H1 (cell line): ENCODE measurements at regions not wholly inside any gene's neighbourhood (a gene's known extent, or its start where the extent isn't known, plus 50 kb on each side); places are given as distances from the start of the nearest gene placed in this dataset.

Experiments
- CTCF ChIA-PET: fragments of 300-600 bp; sonication (Branson Sonifier 250); formaldehyde crosslinking; loops from one replicate; lab custom pipeline; 2021; ENCODE audit not compliant: partially characterized antibody; lab: Charles Lee
- POLR2A ChIA-PET: fragments of 300-600 bp; sonication (Branson Sonifier 250); formaldehyde crosslinking; loops from one replicate; lab custom pipeline; 2021; ENCODE audit warnings: inconsistent platforms; ENCODE audit not compliant: partially characterized antibody; lab: Charles Lee
- DNase-seq, 2 experiments: peaks; one replicate each; pipeline versions ENCODE4 v3.0.0 to v3.0.0-alpha.2; 2010 to 2022; ENCODE audit warnings: low spot score in 2 of 2, low read depth in 1 of 2, mixed read lengths in 1 of 2
- FAIRE-seq: peaks from 2 replicates; lab custom pipeline; 2011; peaks lifted over from hg19 to GRCh38; lab: Jason Lieb, UNC
- H2AFZ ChIP-seq: 2 replicates; pipeline ENCODE4 v1.8.1; 2012; ENCODE audit warnings: low read length, inconsistent platforms
- H2AK5ac ChIP-seq: 2 replicates; pipeline ENCODE4 v1.6.1; 2013; ENCODE audit warnings: low read depth, low read length
- H2BK120ac ChIP-seq: replicated peaks from 2 replicates; pipeline ENCODE3; 2013; ENCODE audit warnings: low read depth, low read length, inconsistent platforms
- H2BK12ac ChIP-seq: 2 replicates; pipeline ENCODE4 v1.6.1; 2013; ENCODE audit warnings: low read depth, low read length
- H2BK15ac ChIP-seq: 2 replicates; pipeline ENCODE4 v1.6.1; 2013; ENCODE audit warnings: low read length
- H2BK20ac ChIP-seq: 2 replicates; pipeline ENCODE4 v1.6.1; 2013; ENCODE audit warnings: low read length
- H2BK5ac ChIP-seq: 2 replicates; pipeline ENCODE4 v1.6.1; 2013; ENCODE audit warnings: low read depth, low read length
- H3K14ac ChIP-seq: 2 replicates; pipeline ENCODE4 v1.6.1; 2013; ENCODE audit warnings: inconsistent platforms; ENCODE audit not compliant: insufficient read length
- H3K18ac ChIP-seq: 2 replicates; pipeline ENCODE4 v1.6.1; 2013; ENCODE audit warnings: low read length; ENCODE audit errors: extremely low read depth
- H3K23ac ChIP-seq: 2 replicates; pipeline ENCODE4 v1.6.1; 2013; ENCODE audit warnings: inconsistent platforms; ENCODE audit not compliant: insufficient read length
- H3K23me2 ChIP-seq: 2 replicates; pipeline ENCODE4 v1.6.1; 2013; ENCODE audit warnings: low read depth, low read length
- H3K27ac ChIP-seq: 2 replicates; pipeline ENCODE4 v1.6.1; 2011; ENCODE audit warnings: low read depth, low read length, inconsistent platforms
- H3K27me3 ChIP-seq, 4 experiments: replicated peaks in 1 of 4; 1 replicate in 1 of 4; 2 replicates in 3 of 4; pipeline versions ENCODE4 v1.6.1 to v1.8.1; 2011 to 2013; ENCODE audit warnings: low read length in 3 of 4, mild to moderate bottlenecking in 3 of 4, inconsistent platforms in 2 of 4, mixed read lengths in 2 of 4, moderate library complexity in 1 of 4; ENCODE audit not compliant: control insufficient read depth in 3 of 4, insufficient read depth in 3 of 4; ENCODE audit errors: extremely low read depth in 1 of 4
- H3K36me3 ChIP-seq, 4 experiments: 2 replicates each; pipeline versions ENCODE4 v1.6.1 to v1.8.1; 2011 to 2013; ENCODE audit warnings: mild to moderate bottlenecking in 4 of 4, low read length in 3 of 4, moderate library complexity in 2 of 4, control low read depth in 1 of 4, inconsistent platforms in 1 of 4; ENCODE audit not compliant: insufficient read depth in 4 of 4, control insufficient read depth in 2 of 4
- H3K4ac ChIP-seq: replicated peaks from 2 replicates; pipeline ENCODE3; 2013; ENCODE audit warnings: low read length, low read depth, mixed read lengths, inconsistent platforms; ENCODE audit not compliant: insufficient read length
- H3K4me1 ChIP-seq, 4 experiments: replicated peaks in 1 of 4; 1 replicate in 1 of 4; 2 replicates in 3 of 4; pipeline versions ENCODE4 v1.6.1 to v1.8.1; 2011 to 2013; ENCODE audit warnings: low read length in 3 of 4, inconsistent platforms in 2 of 4, mixed read lengths in 1 of 4; ENCODE audit not compliant: insufficient read depth in 4 of 4, control insufficient read depth in 3 of 4
- H3K4me2 ChIP-seq, 2 experiments: 2 replicates each; pipeline versions ENCODE4 v1.6.1 to v1.8.1; 2011 to 2013; ENCODE audit warnings: low read depth in 2 of 2, low read length in 2 of 2, control low read depth in 1 of 2, inconsistent platforms in 1 of 2, mild to moderate bottlenecking in 1 of 2; ENCODE audit not compliant: insufficient read depth in 1 of 2
- H3K4me3 ChIP-seq, 4 experiments: fragments of 200-600, 300-600 bp in 1 of 4; sonication (generic), shearing (Covaris generic), sonication (Bioruptor Twin) in 1 of 4; 2 replicates each; pipeline versions ENCODE4 v1.5.1 to v1.8.1; 2011 to 2016; ENCODE audit warnings: low read length in 4 of 4, low read depth in 3 of 4, control low read depth in 2 of 4, inconsistent platforms in 2 of 4, mild to moderate bottlenecking in 2 of 4, mixed read lengths in 1 of 4, moderate library complexity in 1 of 4; ENCODE audit not compliant: insufficient read depth in 2 of 4; ENCODE audit errors: extremely low read depth in 1 of 4
- H3K56ac ChIP-seq: replicated peaks from 2 replicates; pipeline ENCODE3; 2013; ENCODE audit warnings: low read depth, mild to moderate bottlenecking, mixed read lengths, low read length, inconsistent platforms; ENCODE audit not compliant: insufficient read length
- H3K79me1 ChIP-seq: 2 replicates; pipeline ENCODE4 v1.6.1; 2013; ENCODE audit warnings: low read depth, low read length, control low read depth
- H3K79me2 ChIP-seq, 2 experiments: 2 replicates each; pipeline versions ENCODE4 v1.6.1 to v1.8.1; 2012 to 2013; ENCODE audit warnings: low read length in 2 of 2, mild to moderate bottlenecking in 2 of 2, inconsistent platforms in 1 of 2; ENCODE audit not compliant: insufficient read depth in 2 of 2, control insufficient read depth in 1 of 2
- H3K9ac ChIP-seq, 4 experiments: replicated peaks in 1 of 4; 1 replicate in 1 of 4; 2 replicates in 3 of 4; pipeline versions ENCODE4 v1.6.1 to v1.8.1; 2011 to 2013; ENCODE audit warnings: low read depth in 3 of 4, low read length in 3 of 4, control low read depth in 2 of 4, mild to moderate bottlenecking in 2 of 4, moderate library complexity in 2 of 4, inconsistent platforms in 1 of 4; ENCODE audit errors: extremely low read depth in 1 of 4
- H3K9me3 ChIP-seq, 2 experiments: 2 replicates each; pipeline versions ENCODE4 v1.6.1 to v1.8.1; 2012 to 2013; ENCODE audit warnings: mild to moderate bottlenecking in 2 of 2, moderate library complexity in 2 of 2, control low read depth in 1 of 2, inconsistent platforms in 1 of 2, low read depth in 1 of 2, low read length in 1 of 2, mixed read lengths in 1 of 2; ENCODE audit not compliant: insufficient read depth in 2 of 2
- H4K20me1 ChIP-seq, 2 experiments: replicated peaks in 1 of 2; 2 replicates each; pipeline versions ENCODE3 to v1.8.1; 2011 to 2013; ENCODE audit warnings: inconsistent platforms in 2 of 2, low read length in 2 of 2, mild to moderate bottlenecking in 1 of 2; ENCODE audit not compliant: insufficient read depth in 2 of 2, control insufficient read depth in 1 of 2
- H4K5ac ChIP-seq: 2 replicates; pipeline ENCODE4 v1.6.1; 2013; ENCODE audit warnings: low read length, low read depth, mixed read lengths, inconsistent platforms; ENCODE audit not compliant: insufficient read length
- H4K8ac ChIP-seq: 2 replicates; pipeline ENCODE4 v1.8.0; 2013; ENCODE audit warnings: mild to moderate bottlenecking, moderate library complexity, low read length, inconsistent platforms; ENCODE audit not compliant: insufficient read depth; ENCODE audit errors: extremely low read depth
- H4K91ac ChIP-seq: replicated peaks from 2 replicates; pipeline ENCODE3; 2013; ENCODE audit warnings: low read length, mixed read lengths, inconsistent platforms; ENCODE audit not compliant: insufficient read length
- CEBPB ChIP-seq: IDR thresholded peaks from 2 replicates; pipeline ENCODE4 v1.6.1; 2012; ENCODE audit warnings: low read depth, low read length
- CREB1 ChIP-seq: IDR thresholded peaks from 2 replicates; pipeline ENCODE4 v1.6.1; 2012; ENCODE audit warnings: inconsistent platforms
- EP300 ChIP-seq, 2 experiments: IDR thresholded peaks; 1 replicate in 1 of 2; 2 replicates in 1 of 2; pipeline ENCODE4 v1.6.1; 2011 to 2012; ENCODE audit warnings: low read depth in 2 of 2, low read length in 2 of 2, mild to moderate bottlenecking in 2 of 2, borderline replicate concordance in 1 of 2, inconsistent platforms in 1 of 2, moderate library complexity in 1 of 2
- FOSL1 ChIP-seq: IDR thresholded peaks from 2 replicates; pipeline ENCODE4 v1.6.1; 2011; ENCODE audit warnings: mild to moderate bottlenecking, low read depth, low read length, moderate library complexity; ENCODE audit not compliant: insufficient read depth
- GABPA ChIP-seq: IDR thresholded peaks from 2 replicates; pipeline ENCODE4 v1.6.1; 2011; ENCODE audit warnings: mild to moderate bottlenecking, low read length, moderate library complexity, borderline replicate concordance; ENCODE audit not compliant: insufficient read depth
- KDM4A ChIP-seq: IDR thresholded peaks from one replicate; pipeline ENCODE4 v1.7.1; 2012; ENCODE audit warnings: low read depth, mild to moderate bottlenecking, moderate library complexity, low read length, inconsistent platforms; ENCODE audit not compliant: severe bottlenecking
- POLR2AphosphoS5 ChIP-seq: IDR thresholded peaks from 2 replicates; pipeline ENCODE4 v1.6.1; 2011; ENCODE audit warnings: low read depth, low read length
- RAD21 ChIP-seq, 2 experiments: IDR thresholded peaks in 1 of 2; conservative IDR thresholded peaks in 1 of 2; 2 replicates each; pipeline ENCODE4 v1.6.1; 2011; ENCODE audit warnings: low read depth in 2 of 2, low read length in 2 of 2, improper control_type of control experiment in 1 of 2, inconsistent platforms in 1 of 2, mild to moderate bottlenecking in 1 of 2, moderate library complexity in 1 of 2
- RXRA ChIP-seq: IDR thresholded peaks from 2 replicates; pipeline ENCODE4 v1.6.1; 2011; ENCODE audit warnings: low read depth, mild to moderate bottlenecking, low read length, moderate library complexity; ENCODE audit not compliant: insufficient read depth
- SAP30 ChIP-seq: fragments of 300-600 bp; sonication (generic); IDR thresholded peaks from 2 replicates; pipeline ENCODE4 v1.7.1; 2012; ENCODE audit warnings: low read length, moderate library complexity, mild to moderate bottlenecking, inconsistent platforms; ENCODE audit not compliant: insufficient read depth, insufficient replicate concordance
- SIN3A ChIP-seq, 2 experiments: IDR thresholded peaks in 1 of 2; conservative IDR thresholded peaks in 1 of 2; 2 replicates each; pipeline ENCODE4 v1.6.1; 2011 to 2012; ENCODE audit warnings: low read length in 2 of 2, improper control_type of control experiment in 1 of 2, low read depth in 1 of 2, mild to moderate bottlenecking in 1 of 2
- SUZ12 ChIP-seq: fragments of 200-600 bp; sonication (generic); IDR thresholded peaks from 2 replicates; pipeline ENCODE4 v1.6.1; 2012; ENCODE audit warnings: mild to moderate bottlenecking, inconsistent platforms, low read length, moderate library complexity, mixed read lengths
- WGBS, 2 experiments: shearing (Covaris generic) in 1 of 2; methylation state at CpG; one replicate each; pipeline versions ENCODE4 v1.1.6 to v1.1.7; 2013 to 2015; ENCODE audit warnings: low lambda C conversion rate in 2 of 2, mixed read lengths in 2 of 2, inconsistent platforms in 1 of 2, low coverage in 1 of 2, missing lambda C conversion rate in 1 of 2; ENCODE audit not compliant: insufficient replicate concordance in 2 of 2, insufficient coverage in 1 of 2, insufficient read length in 1 of 2; ENCODE audit errors: extremely low coverage in 1 of 2, missing lambda C conversion rate in 1 of 2; 5-methylcytosine and 5-hydroxymethylcytosine counted together
- TF ChIP-seq, protein P1 (sequence below): IDR thresholded peaks from 2 replicates; pipeline ENCODE4 v1.6.1; 2011; ENCODE audit warnings: low read length, improper control_type of control experiment

DNA sequence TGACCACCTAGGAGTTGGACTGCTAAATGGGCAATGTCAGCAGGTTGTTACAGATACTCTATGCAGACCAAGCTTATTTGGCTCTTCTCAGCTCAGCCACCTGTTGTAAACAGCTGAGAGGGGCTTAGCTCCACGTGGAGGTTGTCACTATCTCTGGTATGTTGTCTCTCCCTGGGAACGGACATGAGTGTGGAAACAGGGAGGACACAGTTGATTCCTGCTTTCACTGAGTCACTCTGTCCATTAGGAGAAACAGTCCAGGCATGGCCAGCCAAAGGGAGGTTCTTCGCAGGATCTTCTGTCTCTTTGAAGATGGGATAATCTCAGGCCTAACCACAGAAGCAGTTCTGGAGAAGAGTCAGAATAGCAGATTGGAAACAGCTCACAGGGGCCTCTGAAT is 121.2 kb downstream of the PALM2AKAP2 start:
- no peak for TF ChIP-seq POLR2AphosphoS5
- no peak for TF ChIP-seq SUZ12
- TF ChIP-seq KDM4A: no peak
- no peak for TF ChIP-seq GABPA
- no peak for TF ChIP-seq RXRA
- TF ChIP-seq, protein P1, sequence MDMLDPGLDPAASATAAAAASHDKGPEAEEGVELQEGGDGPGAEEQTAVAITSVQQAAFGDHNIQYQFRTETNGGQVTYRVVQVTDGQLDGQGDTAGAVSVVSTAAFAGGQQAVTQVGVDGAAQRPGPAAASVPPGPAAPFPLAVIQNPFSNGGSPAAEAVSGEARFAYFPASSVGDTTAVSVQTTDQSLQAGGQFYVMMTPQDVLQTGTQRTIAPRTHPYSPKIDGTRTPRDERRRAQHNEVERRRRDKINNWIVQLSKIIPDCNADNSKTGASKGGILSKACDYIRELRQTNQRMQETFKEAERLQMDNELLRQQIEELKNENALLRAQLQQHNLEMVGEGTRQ: no peak
- no peak for TF ChIP-seq CREB1
- no peak for TF ChIP-seq SIN3A (conservative IDR thresholded peaks at IDR 0.05 in 1 of 2, IDR thresholded peaks at IDR 0.05 in 1 of 2; ENCODE audit: low read depth in 1 of 2, low read length in 2 of 2)
- no peak for TF ChIP-seq CEBPB
- TF ChIP-seq RAD21 (IDR thresholded peaks at IDR 0.05 in 1 of 2, conservative IDR thresholded peaks at IDR 0.05 in 1 of 2; ENCODE audit: low read depth in 2 of 2, low read length in 2 of 2): no peak
- TF ChIP-seq SAP30: no peak
- TF ChIP-seq FOSL1: no peak
- TF ChIP-seq EP300 (IDR thresholded peaks at IDR 0.05; ENCODE audit: borderline replicate concordance in 1 of 2, low read depth in 2 of 2, low read length in 2 of 2): no peak
- no peak overlapping the region for H4K8ac ChIP-seq
- no peak overlapping the region for H2BK20ac ChIP-seq
- no peak overlapping the region for H2AK5ac ChIP-seq
- ChIA-PET CTCF (interaction anchor here (0.7 to 8.4 kb wide), 12 partner anchors 8 to 251 kb away, joined by 3 to 127 read pairs (median 5); no protein-coding TSS in a partner anchor), POLR2A (no interaction called here)
- no peak overlapping the region for H3K18ac ChIP-seq
- H3K56ac ChIP-seq: no peak overlapping the region
- H3K4me1 ChIP-seq: no peaks in the 10 kb centered on the region; a peak in 1 of 7 replicates
- H3K79me2 ChIP-seq: no peaks in the 10 kb centered on the region
- H3K9ac ChIP-seq: no peak overlapping the region
- H3K27ac ChIP-seq: no peak overlapping the region
- no peak overlapping the region for H3K4me3 ChIP-seq
- H3K9me3 ChIP-seq: no peaks in the 10 kb centered on the region
- H3K23ac ChIP-seq: no peak overlapping the region
- no peaks in the 10 kb centered on the region for H3K36me3 ChIP-seq
- H2BK120ac ChIP-seq: no peak overlapping the region
- H4K5ac ChIP-seq: no peak overlapping the region
- no peak overlapping the region for H3K14ac ChIP-seq
- H3K79me1 ChIP-seq: no peaks in the 10 kb centered on the region
- no peaks in the 10 kb centered on the region for H3K23me2 ChIP-seq
- H3K4me2 ChIP-seq: no peak overlapping the region
- H3K27me3 ChIP-seq: no peaks in the 10 kb centered on the region
- no peak for DNase-seq
- H2BK5ac ChIP-seq: no peak overlapping the region
- H4K20me1 ChIP-seq: no peaks in the 10 kb centered on the region
- no peak overlapping the region for H3K4ac ChIP-seq
- no peak overlapping the region for H2BK12ac ChIP-seq
- no peak overlapping the region for H4K91ac ChIP-seq
- WGBS, 2 experiments: 90% methylated on average over 3 of the region's 3 CpGs; no CpG with 5 or more reads in 1 of the 2 experiments
- FAIRE-seq: no peak
- no peak overlapping the region for H2AFZ ChIP-seq
- H2BK15ac ChIP-seq: no peak overlapping the region
